ENCODE measurements at regions not wholly inside any gene's neighbourhood (a gene's known extent, or its start where the extent isn't known, plus 50 kb on each side); places are given as distances from the start of the nearest gene placed in this dataset.

DNA sequence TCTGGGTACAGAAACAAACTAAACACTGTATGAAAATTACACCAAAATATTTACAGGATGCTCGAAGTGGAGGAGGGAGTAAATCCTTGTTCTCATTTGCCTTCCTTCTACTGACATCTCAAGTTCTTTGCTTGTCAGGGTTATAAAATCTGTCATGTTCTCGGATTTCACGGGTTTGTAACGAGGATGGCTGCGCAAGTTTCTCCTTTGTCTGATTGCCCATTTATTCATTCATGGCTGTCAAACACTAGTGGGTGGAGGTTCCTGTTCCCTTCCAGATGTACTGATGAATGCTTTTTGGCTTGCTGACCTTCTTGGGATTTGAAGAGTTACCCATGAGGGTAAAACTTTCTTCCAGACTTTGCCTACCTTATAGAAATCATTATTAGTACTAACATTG lies 206.9 kb downstream of the SPCS3 start:
- H3K4me3 ChIP-seq, result no peak overlapping the region
- H3K27ac ChIP-seq (replicated peaks), result no peak overlapping the region
- H3K36me3 ChIP-seq, result no peaks in the 10 kb centered on the region
- H3K4me1 ChIP-seq, result no peaks in the 10 kb centered on the region
- peaks cover 8% of the 10 kb centered on the region for H3K9me3 ChIP-seq (replicated peaks)
- intact Hi-C loops (cut with micrococcal nuclease), result no loop called here
- no peak for DNase-seq
- no peaks in the 10 kb centered on the region for H3K27me3 ChIP-seq (ENCODE audit: low read depth)
- no peak for TF ChIP-seq CTCF (IDR thresholded peaks at IDR 0.05; ENCODE audit: borderline replicate concordance)

DNA sequence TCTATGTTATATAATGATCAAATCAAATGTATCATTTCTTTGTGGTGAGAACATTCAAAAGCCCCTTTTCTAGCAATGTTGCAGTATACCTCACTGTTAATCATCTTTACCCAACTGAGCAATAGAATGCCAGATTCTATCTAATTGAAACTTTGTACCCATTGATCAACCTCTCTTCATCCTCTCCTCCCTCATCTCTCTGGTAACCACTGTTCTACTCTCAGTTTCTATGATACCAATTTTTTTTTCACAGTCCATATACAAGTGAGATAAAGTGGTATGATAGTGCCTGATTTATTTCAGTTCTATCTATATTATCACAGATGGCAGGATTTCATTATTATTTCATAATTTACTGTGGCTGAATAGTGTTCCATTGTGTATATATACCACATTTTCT lies 209.8 kb downstream of the SPCS3 start:
- H3K9me3 ChIP-seq (replicated peaks), result no peaks in the 10 kb centered on the region

GRCh38 chr4:176533159-176533558 lies 213.4 kb downstream of the SPCS3 start:
- DNase-seq, result no peak
- no peak overlapping the region for H3K4me3 ChIP-seq
- H3K27ac ChIP-seq (replicated peaks), result no peak overlapping the region
- no peaks in the 10 kb centered on the region for H3K4me1 ChIP-seq
- no peaks in the 10 kb centered on the region for H3K36me3 ChIP-seq
- intact Hi-C loops (cut with micrococcal nuclease), result no loop called here
- H3K9me3 ChIP-seq (replicated peaks), result no peaks in the 10 kb centered on the region
- no peak for TF ChIP-seq CTCF (IDR thresholded peaks at IDR 0.05; ENCODE audit: borderline replicate concordance)
- H3K27me3 ChIP-seq (ENCODE audit: low read depth), result no peaks in the 10 kb centered on the region

More for the DNA sequence above, 209.8 kb downstream of the SPCS3 start:
- TF ChIP-seq CTCF (IDR thresholded peaks at IDR 0.05; ENCODE audit: borderline replicate concordance), result no peak
- H3K27ac ChIP-seq (replicated peaks), result no peak overlapping the region
- H3K27me3 ChIP-seq (ENCODE audit: low read depth), result no peaks in the 10 kb centered on the region
- no peaks in the 10 kb centered on the region for H3K36me3 ChIP-seq
- intact Hi-C loops (cut with micrococcal nuclease), result no loop called here
- no peaks in the 10 kb centered on the region for H3K4me1 ChIP-seq
- DNase-seq, result no peak
- no peak overlapping the region for H3K4me3 ChIP-seq

- Histone ChIP-seq H3K4me3 (no peak overlapping the region), H3K27me3 (ENCODE audit: low read depth) (no peaks in the 10 kb centered on the region), H3K4me1 (peaks cover 2% of the 10 kb centered on the region), H3K9me3 (replicated peaks) (no peaks in the 10 kb centered on the region), H3K36me3 (no peaks in the 10 kb centered on the region), H3K27ac (replicated peaks) (no peak overlapping the region)
- no peak for TF ChIP-seq CTCF (IDR thresholded peaks at IDR 0.05; ENCODE audit: borderline replicate concordance)
- intact Hi-C loops (cut with micrococcal nuclease), result no loop called here
- DNase-seq, result no peak
Measured at GRCh38 chr4:176534566-176534965, 214.8 kb downstream of the SPCS3 start.

DNA sequence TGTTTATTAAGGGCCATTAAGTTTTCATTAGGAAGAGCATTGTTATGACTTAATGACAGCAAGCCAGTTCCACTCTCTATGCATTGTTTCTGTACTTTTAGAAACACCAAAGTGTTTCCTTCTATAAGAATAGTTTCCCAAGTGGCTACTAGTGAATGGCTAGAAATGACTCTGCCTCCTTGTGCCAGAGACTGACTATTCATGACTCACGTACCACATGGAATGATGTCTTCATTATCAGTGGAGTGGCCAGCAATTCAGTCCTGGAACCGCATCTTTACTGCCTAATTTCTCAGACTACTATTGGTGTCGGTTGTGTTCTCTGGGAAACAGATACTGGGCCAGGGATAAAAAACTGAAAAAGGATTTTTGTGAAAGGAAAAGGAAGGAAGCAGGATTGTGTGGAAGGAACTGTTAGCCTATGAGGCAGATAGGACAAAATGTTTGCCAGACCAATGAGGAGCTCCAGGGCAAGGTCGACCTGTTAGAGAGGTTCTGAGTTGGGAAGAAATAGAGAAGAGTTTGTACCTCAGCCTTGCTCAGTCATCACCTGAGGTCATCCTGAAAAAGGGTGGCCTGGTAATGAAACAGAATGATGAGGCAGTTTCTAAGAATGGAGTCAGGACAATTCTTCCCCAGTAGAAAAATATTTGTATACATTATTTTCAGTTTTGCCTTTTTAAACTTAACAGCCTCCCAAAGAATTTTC lies 218.6 kb downstream of the SPCS3 start:
- TF ChIP-seq CTCF (IDR thresholded peaks at IDR 0.05; ENCODE audit: borderline replicate concordance), result no peak
- no peak for DNase-seq
- no peaks in the 10 kb centered on the region for H3K36me3 ChIP-seq
- H3K27me3 ChIP-seq (ENCODE audit: low read depth), result no peaks in the 10 kb centered on the region
- H3K27ac ChIP-seq (replicated peaks), result peak overlapping the region; percentile 50
- H3K9me3 ChIP-seq (replicated peaks), result no peaks in the 10 kb centered on the region
- intact Hi-C loops (cut with micrococcal nuclease), result no loop called here
- no peak overlapping the region for H3K4me3 ChIP-seq
- peaks cover 2% of the 10 kb centered on the region for H3K4me1 ChIP-seq
